ENCODE measurements at regions not wholly inside any gene's neighbourhood (a gene's known extent, or its start where the extent isn't known, plus 50 kb on each side); places are given as distances from the start of the nearest gene placed in this dataset.
A peak's percentile ranks its signal among the peaks of the same experiment; 100 is the strongest.

GRCh38 chr4:57498251-57498650, 388.1 kb upstream of the IGFBP7 start:
- H3K4me3 ChIP-seq (ENCODE audit: low read depth, low read length), result no peak overlapping the region
- DNase-seq (ENCODE audit: low read depth), result peak; percentile 34
- TF ChIP-seq, protein P1, sequence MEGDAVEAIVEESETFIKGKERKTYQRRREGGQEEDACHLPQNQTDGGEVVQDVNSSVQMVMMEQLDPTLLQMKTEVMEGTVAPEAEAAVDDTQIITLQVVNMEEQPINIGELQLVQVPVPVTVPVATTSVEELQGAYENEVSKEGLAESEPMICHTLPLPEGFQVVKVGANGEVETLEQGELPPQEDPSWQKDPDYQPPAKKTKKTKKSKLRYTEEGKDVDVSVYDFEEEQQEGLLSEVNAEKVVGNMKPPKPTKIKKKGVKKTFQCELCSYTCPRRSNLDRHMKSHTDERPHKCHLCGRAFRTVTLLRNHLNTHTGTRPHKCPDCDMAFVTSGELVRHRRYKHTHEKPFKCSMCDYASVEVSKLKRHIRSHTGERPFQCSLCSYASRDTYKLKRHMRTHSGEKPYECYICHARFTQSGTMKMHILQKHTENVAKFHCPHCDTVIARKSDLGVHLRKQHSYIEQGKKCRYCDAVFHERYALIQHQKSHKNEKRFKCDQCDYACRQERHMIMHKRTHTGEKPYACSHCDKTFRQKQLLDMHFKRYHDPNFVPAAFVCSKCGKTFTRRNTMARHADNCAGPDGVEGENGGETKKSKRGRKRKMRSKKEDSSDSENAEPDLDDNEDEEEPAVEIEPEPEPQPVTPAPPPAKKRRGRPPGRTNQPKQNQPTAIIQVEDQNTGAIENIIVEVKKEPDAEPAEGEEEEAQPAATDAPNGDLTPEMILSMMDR (IDR thresholded peaks at IDR 0.05; ENCODE audit: control insufficient read depth, extremely low read depth, insufficient read depth), result no peak

- no peak overlapping the region for H3K4me3 ChIP-seq (ENCODE audit: low read depth, low read length)
- no peak for DNase-seq (ENCODE audit: low read depth)
- TF ChIP-seq, protein P1 (IDR thresholded peaks at IDR 0.05; ENCODE audit: control insufficient read depth, extremely low read depth, insufficient read depth), result no peak
These were observed 386.7 kb upstream of the IGFBP7 start for GRCh38 chr4:57496697-57497471.

DNA sequence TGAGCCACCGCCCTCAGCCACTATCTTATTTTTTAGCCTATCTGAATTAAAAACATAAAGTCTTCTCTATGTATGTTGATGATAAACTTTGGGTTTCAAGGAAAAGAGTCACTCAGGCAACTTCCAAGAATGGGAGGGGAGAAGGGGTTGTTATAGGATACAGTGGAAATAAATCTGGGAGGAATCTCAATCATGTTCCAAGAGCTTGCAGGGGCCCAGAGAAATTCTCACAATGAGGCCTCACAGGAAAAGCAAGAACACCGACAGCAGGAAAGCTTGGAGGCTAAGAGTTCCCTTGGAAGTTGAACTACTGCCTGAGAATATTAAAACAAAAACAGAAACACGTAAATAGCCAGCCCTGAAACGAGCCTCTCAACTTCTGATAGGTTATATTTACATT, 384.6 kb upstream of the IGFBP7 start:
- DNase-seq (ENCODE audit: low read depth), result no peak
- TF ChIP-seq, protein P1 (IDR thresholded peaks at IDR 0.05; ENCODE audit: control insufficient read depth, extremely low read depth, insufficient read depth), result no peak
- H3K4me3 ChIP-seq (ENCODE audit: low read depth, low read length), result no peak overlapping the region

- DNase-seq (ENCODE audit: low read depth), result no peak
- TF ChIP-seq, protein P1 (IDR thresholded peaks at IDR 0.05; ENCODE audit: control insufficient read depth, extremely low read depth, insufficient read depth), result no peak
- no peak overlapping the region for H3K4me3 ChIP-seq (ENCODE audit: low read depth, low read length)
These were observed 382.2 kb upstream of the IGFBP7 start for GRCh38 chr4:57492251-57492878.

DNA sequence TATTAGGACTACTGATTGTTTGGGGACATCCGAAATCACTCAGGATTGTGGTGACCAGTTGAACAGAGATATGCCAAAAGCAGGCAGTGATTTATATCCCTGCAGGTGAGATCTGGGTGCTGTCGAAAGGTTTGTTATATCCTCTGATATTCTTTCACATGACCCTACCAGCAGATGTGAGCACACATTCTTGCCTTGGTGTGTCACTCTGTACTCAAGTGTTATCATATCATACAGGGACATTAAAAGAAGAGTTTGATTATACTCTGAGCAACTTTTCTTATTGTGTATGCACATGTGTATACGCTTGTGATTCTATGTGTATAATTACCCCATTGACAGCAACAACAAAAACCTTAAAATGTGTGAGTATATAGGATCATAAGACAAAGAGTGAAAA, 381.2 kb upstream of the IGFBP7 start:
- TF ChIP-seq, protein P1 (IDR thresholded peaks at IDR 0.05; ENCODE audit: control insufficient read depth, extremely low read depth, insufficient read depth), result no peak
- DNase-seq (ENCODE audit: low read depth), result no peak
- no peak overlapping the region for H3K4me3 ChIP-seq (ENCODE audit: low read depth, low read length)

DNA sequence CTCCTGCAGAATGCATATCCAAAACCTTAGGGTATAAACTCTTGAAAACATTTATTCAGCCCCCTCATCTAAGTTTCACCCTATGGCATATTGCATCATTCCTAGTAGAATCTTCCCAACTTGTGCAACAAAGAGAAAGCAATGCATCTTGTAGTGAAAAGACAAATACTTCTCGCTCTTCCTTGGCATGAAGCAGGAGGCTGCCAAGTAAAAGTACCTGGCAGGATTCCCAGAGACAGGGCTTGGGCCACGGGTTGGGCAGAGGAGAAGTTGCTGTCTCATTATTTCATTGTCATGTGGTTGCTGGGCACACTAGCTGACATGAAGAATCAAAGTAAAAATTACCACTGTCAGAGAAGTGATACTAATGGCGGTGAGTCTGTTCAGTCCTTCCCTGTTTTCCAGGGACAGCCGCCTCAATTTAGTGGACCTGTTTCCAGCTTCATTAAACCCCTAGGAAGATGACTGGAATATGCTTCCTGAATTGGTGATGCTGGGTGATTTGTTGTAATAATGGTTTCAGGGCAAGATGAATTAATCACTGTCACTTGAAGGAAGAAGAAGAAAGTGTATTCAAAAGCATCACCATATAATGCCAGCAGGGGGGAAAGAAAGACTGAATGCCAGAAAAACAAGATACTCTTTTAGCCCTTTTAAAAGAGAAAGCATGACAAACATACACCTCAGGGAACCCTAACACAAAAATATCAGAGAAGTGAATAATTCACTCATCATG, 380.5 kb upstream of the IGFBP7 start:
- H3K4me3 ChIP-seq (ENCODE audit: low read depth, low read length), result no peak overlapping the region
- TF ChIP-seq, protein P1 (IDR thresholded peaks at IDR 0.05; ENCODE audit: control insufficient read depth, extremely low read depth, insufficient read depth), result no peak
- DNase-seq (ENCODE audit: low read depth), result peak; percentile 73

Measured in LNCaP clone FGC (cell line).